ENCODE measurements at regions not wholly inside any gene's neighbourhood (a gene's known extent, or its start where the extent isn't known, plus 50 kb on each side); places are given as distances from the start of the nearest gene placed in this dataset.

GRCh38 chr1:232694475-232694874, 64.5 kb upstream of the SIPA1L2 start:
- Mint-ChIP-seq H3K27me3 (ENCODE audit: low read depth in 2 of 2) (peaks cover 15 to 17% of the 10 kb centered on the region in 2 donors), H3K4me3 (no peak overlapping the region), H3K36me3 (no peaks in the 10 kb centered on the region), H3K9me3 (no peaks in the 10 kb centered on the region), H3K4me1 (peaks cover 8 to 13% of the 10 kb centered on the region in 2 donors), H3K27ac (no peak overlapping the region)
- 87% methylated on average over 7 of the region's 10 CpGs for WGBS (ENCODE audit: insufficient coverage)
- DNase-seq = no peak
- H3K4me1 ChIP-seq (ENCODE audit: control insufficient read depth, insufficient read depth, low read length) = no peaks in the 10 kb centered on the region
- H3K9me3 ChIP-seq (ENCODE audit: control insufficient read depth, insufficient read depth, low read length) = no peaks in the 10 kb centered on the region
- peak in 1 of 3 donors; percentile 17 for ATAC-seq
- H3K4me3 ChIP-seq (ENCODE audit: low read length) = no peak overlapping the region
- H3K36me3 ChIP-seq (ENCODE audit: control insufficient read depth, insufficient read depth, low read length) = no peaks in the 10 kb centered on the region
- no peaks in the 10 kb centered on the region for H3K27me3 ChIP-seq (ENCODE audit: control insufficient read depth, insufficient read depth, low read length)
- intact Hi-C loops (cut with micrococcal nuclease) = no loop called here
- TF ChIP-seq CTCF (IDR thresholded peaks at IDR 0.05) = no peak
- no peak overlapping the region for H3K27ac ChIP-seq (ENCODE audit: low read length)

- Mint-ChIP-seq H3K4me3 (no peak overlapping the region), H3K9me3 (no peaks in the 10 kb centered on the region), H3K36me3 (no peaks in the 10 kb centered on the region), H3K4me1 (peaks cover 0 to 4% of the 10 kb centered on the region in 2 donors), H3K27me3 (ENCODE audit: low read depth in 2 of 2) (peaks cover 15 to 17% of the 10 kb centered on the region in 2 donors), H3K27ac (no peak overlapping the region)
- Histone ChIP-seq H3K4me1 (ENCODE audit: control insufficient read depth, insufficient read depth, low read length) (no peaks in the 10 kb centered on the region), H3K9me3 (ENCODE audit: control insufficient read depth, insufficient read depth, low read length) (no peaks in the 10 kb centered on the region), H3K4me3 (ENCODE audit: low read length) (no peak overlapping the region), H3K27ac (ENCODE audit: low read length) (no peak overlapping the region), H3K27me3 (ENCODE audit: control insufficient read depth, insufficient read depth, low read length) (no peaks in the 10 kb centered on the region), H3K36me3 (ENCODE audit: control insufficient read depth, insufficient read depth, low read length) (no peaks in the 10 kb centered on the region)
- ATAC-seq (no peak), DNase-seq (no peak)
- WGBS (ENCODE audit: insufficient coverage) = 90% methylated on average over 5 of the region's 5 CpGs
- TF ChIP-seq CTCF (IDR thresholded peaks at IDR 0.05) = no peak
- intact Hi-C loops (cut with micrococcal nuclease) = no loop called here
These were observed 65.9 kb upstream of the SIPA1L2 start for GRCh38 chr1:232695621-232696385.

- Mint-ChIP-seq H3K27me3 (ENCODE audit: low read depth in 2 of 2) (peaks cover 15 to 17% of the 10 kb centered on the region in 2 donors), H3K27ac (no peak overlapping the region), H3K36me3 (no peaks in the 10 kb centered on the region), H3K9me3 (no peaks in the 10 kb centered on the region), H3K4me1 (no peaks in the 10 kb centered on the region), H3K4me3 (no peak overlapping the region)
- no peak for ATAC-seq
- Histone ChIP-seq H3K4me1 (ENCODE audit: control insufficient read depth, insufficient read depth, low read length) (no peaks in the 10 kb centered on the region), H3K36me3 (ENCODE audit: control insufficient read depth, insufficient read depth, low read length) (no peaks in the 10 kb centered on the region), H3K27me3 (ENCODE audit: control insufficient read depth, insufficient read depth, low read length) (no peaks in the 10 kb centered on the region), H3K27ac (ENCODE audit: low read length) (no peak overlapping the region), H3K9me3 (ENCODE audit: control insufficient read depth, insufficient read depth, low read length) (no peaks in the 10 kb centered on the region), H3K4me3 (ENCODE audit: low read length) (no peak overlapping the region)
- 95% methylated on average over 6 of the region's 6 CpGs for WGBS (ENCODE audit: insufficient coverage)
- no peak for TF ChIP-seq CTCF (IDR thresholded peaks at IDR 0.05)
- DNase-seq = no peak
- intact Hi-C loops (cut with micrococcal nuclease) = no loop called here
These were observed 66.5 kb upstream of the SIPA1L2 start for GRCh38 chr1:232696466-232696865.
